Smooth muscle cell (in vitro differentiated cells): ENCODE measurements at regions not wholly inside any gene's neighbourhood (a gene's known extent, or its start where the extent isn't known, plus 50 kb on each side); places are given as distances from the start of the nearest gene placed in this dataset.
"Not testable (repeated sequence)": the region's sequence is repeated elsewhere in the genome, so short reads cannot be mapped to it uniquely, and the experiment has no call there.

Experiments used
- DNase-seq: peaks from one replicate; lab custom pipeline; 2025; ENCODE audit not compliant: unreplicated experiment; lab: John Stamatoyannopoulos, UW
- H2AFZ ChIP-seq: fragments of 200-600 bp; sonication (generic); 2 replicates; pipeline ENCODE4 v1.6.0; 2016; ENCODE audit warnings: antibody characterized with exemption, low read depth, mild to moderate bottlenecking
- H3F3A ChIP-seq: fragments of 200-600 bp; sonication (generic); 2 replicates; pipeline ENCODE4 v1.6.0; 2017; ENCODE audit warnings: antibody characterized with exemption, low read depth
- H3K27ac ChIP-seq: fragments of 200-600 bp; sonication (generic); 2 replicates; pipeline ENCODE4 v1.5.1; 2016; ENCODE audit warnings: low read depth, mild to moderate bottlenecking
- H3K27me3 ChIP-seq: fragments of 200-600 bp; sonication (generic); 2 replicates; pipeline ENCODE4 v1.6.1; 2016; ENCODE audit warnings: low read depth, mild to moderate bottlenecking
- H3K36me3 ChIP-seq: fragments of 200-600 bp; sonication (generic); 2 replicates; pipeline ENCODE4 v1.5.1; 2016; ENCODE audit warnings: low read depth
- H3K4me1 ChIP-seq: fragments of 200-600 bp; sonication (generic); 2 replicates; pipeline ENCODE4 v1.5.1; 2016; ENCODE audit warnings: low read depth
- H3K4me2 ChIP-seq: fragments of 200-600 bp; sonication (generic); 2 replicates; pipeline ENCODE4 v1.6.0; 2016; ENCODE audit warnings: mild to moderate bottlenecking
- H3K4me3 ChIP-seq: fragments of 200-600 bp; sonication (generic); 2 replicates; pipeline ENCODE4 v1.5.1; 2016; ENCODE audit warnings: mild to moderate bottlenecking
- H3K79me2 ChIP-seq: fragments of 200-600 bp; sonication (generic); 2 replicates; pipeline ENCODE4 v1.6.0; 2016; ENCODE audit warnings: low read depth, mild to moderate bottlenecking
- H3K9ac ChIP-seq: fragments of 200-600 bp; sonication (generic); 2 replicates; pipeline ENCODE4 v1.6.0; 2016; ENCODE audit warnings: low read depth
- H3K9me3 ChIP-seq: fragments of 200-600 bp; sonication (generic); replicated peaks from 2 replicates; pipeline ENCODE4 v1.5.1; 2016; ENCODE audit warnings: low read depth
- H4K20me1 ChIP-seq: fragments of 200-600 bp; sonication (generic); 2 replicates; pipeline ENCODE4 v1.6.0; 2016; ENCODE audit warnings: low read depth
- WGBS: methylation state at CpG from one replicate; pipeline ENCODE4 v1.1.7; 2016; ENCODE audit warnings: low lambda C conversion rate; 5-methylcytosine and 5-hydroxymethylcytosine counted together
- TF ChIP-seq, protein P1 (sequence below): fragments of 200-600 bp; sonication (generic); IDR thresholded peaks from 2 replicates; pipeline ENCODE4 v1.5.1; 2017; ENCODE audit warnings: borderline replicate concordance, mild to moderate bottlenecking, antibody characterized with exemption; ENCODE audit not compliant: insufficient read depth, poor library complexity, severe bottlenecking

DNA sequence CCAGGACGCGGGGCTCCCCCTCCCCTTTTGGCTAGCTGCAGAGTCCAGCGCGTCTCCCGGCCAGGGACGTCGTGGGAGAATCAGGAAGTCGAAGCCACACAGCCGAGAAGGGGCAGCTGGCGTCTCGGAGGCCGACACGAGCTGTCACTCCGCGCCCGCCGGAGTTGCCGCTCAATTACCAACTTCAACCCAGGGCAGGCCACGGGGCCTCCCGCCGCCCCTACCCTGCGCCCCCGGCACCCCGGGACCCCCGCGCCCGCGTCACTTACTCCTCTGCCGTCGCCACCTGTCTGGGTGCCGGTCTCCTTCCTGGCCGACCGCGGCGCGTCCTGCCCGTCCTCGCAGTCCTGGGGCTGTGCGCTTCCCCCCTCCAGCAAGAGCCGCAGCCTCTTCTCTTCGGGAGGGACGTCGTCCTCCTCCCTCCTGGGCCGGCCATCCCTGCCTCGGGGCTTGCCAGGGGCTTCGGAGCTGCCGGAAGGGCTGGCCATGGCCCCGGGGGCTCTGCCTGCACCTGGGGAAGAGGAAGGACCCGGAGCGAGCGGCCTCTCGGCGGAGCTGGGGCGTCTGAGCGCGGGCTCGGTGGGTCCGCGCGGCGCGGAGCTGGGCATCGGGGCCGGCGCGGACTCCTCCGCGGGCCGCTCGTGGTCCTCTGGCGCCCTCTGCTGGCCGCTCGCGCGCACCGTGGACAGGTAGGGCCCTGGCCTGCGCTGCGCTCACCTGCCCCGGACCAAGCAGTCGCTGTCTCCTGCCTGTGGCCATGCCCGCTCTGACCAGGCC lies 65.6 kb upstream of the CLEC6A start:
- H3F3A ChIP-seq, H3K9ac ChIP-seq, H3K27me3 ChIP-seq, H4K20me1 ChIP-seq, H3K79me2 ChIP-seq, H3K9me3 ChIP-seq, H3K36me3 ChIP-seq, H3K27ac ChIP-seq, H3K4me1 ChIP-seq: not testable (repeated sequence)
- H3K4me2 ChIP-seq: peak overlapping the region; percentile 94
- H3K4me3 ChIP-seq: peak overlapping the region; percentile 70
- WGBS: 2% methylated on average over 27 of the region's 81 CpGs
- peak overlapping the region; percentile 83 for H2AFZ ChIP-seq
- DNase-seq: peak; percentile 43
- TF ChIP-seq, protein P1, sequence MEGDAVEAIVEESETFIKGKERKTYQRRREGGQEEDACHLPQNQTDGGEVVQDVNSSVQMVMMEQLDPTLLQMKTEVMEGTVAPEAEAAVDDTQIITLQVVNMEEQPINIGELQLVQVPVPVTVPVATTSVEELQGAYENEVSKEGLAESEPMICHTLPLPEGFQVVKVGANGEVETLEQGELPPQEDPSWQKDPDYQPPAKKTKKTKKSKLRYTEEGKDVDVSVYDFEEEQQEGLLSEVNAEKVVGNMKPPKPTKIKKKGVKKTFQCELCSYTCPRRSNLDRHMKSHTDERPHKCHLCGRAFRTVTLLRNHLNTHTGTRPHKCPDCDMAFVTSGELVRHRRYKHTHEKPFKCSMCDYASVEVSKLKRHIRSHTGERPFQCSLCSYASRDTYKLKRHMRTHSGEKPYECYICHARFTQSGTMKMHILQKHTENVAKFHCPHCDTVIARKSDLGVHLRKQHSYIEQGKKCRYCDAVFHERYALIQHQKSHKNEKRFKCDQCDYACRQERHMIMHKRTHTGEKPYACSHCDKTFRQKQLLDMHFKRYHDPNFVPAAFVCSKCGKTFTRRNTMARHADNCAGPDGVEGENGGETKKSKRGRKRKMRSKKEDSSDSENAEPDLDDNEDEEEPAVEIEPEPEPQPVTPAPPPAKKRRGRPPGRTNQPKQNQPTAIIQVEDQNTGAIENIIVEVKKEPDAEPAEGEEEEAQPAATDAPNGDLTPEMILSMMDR: peak; percentile 90

DNA sequence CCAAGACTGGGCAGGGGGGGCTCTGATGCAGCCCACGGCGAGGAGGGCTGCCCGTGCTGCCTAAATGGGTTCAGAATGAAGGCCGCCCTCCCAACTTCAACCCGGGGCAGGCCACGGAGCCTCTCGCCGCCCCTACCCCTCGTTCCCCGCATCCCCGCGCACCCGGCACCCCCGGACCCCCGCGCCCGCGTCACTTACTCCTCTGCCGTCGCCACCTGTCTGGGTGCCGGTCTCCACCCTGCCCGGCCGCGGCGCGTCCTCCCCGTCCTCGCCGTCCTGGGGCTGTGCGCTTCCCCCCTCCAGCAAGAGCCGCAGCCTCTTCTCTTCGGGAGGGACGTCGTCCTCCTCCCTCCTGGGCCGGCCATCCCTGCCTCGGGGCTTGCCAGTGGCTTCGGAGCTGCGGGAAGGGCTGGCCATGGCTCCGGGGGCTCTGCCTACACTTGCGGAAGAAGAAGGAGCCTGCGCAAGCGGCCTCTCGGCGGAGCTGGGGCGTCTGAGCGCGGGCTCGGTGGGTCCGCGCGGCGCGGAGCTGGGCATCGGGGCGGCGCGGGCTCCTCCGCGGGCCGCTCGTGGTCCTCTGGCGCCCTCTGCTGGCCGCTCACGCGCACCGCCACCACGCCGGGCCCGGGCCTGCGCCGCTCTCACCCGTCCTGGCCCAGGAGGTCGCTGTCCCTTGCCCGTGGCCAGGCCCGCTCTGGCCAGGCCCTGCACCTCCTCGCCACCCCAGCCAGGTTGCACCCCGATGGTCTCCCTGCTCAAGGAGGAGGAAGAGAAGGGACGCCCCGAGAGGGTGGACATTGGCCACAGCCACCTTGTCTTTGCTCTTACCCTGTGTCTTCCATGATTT lies 59.3 kb upstream of the CLEC6A start:
- not testable (repeated sequence) for H3K27me3 ChIP-seq, H3K27ac ChIP-seq, H3K4me1 ChIP-seq, H3K9ac ChIP-seq, H3K36me3 ChIP-seq, H3K79me2 ChIP-seq, H3K9me3 ChIP-seq, H4K20me1 ChIP-seq, H3F3A ChIP-seq
- TF ChIP-seq, protein P1: peak; percentile 64
- DNase-seq: peak; percentile 35
- 5% methylated on average over 55 of the region's 79 CpGs for WGBS
- peak overlapping the region; percentile 89 for H3K4me2 ChIP-seq
- peak overlapping the region; percentile 85 for H2AFZ ChIP-seq
- H3K4me3 ChIP-seq: peak overlapping the region; percentile 62

DNA sequence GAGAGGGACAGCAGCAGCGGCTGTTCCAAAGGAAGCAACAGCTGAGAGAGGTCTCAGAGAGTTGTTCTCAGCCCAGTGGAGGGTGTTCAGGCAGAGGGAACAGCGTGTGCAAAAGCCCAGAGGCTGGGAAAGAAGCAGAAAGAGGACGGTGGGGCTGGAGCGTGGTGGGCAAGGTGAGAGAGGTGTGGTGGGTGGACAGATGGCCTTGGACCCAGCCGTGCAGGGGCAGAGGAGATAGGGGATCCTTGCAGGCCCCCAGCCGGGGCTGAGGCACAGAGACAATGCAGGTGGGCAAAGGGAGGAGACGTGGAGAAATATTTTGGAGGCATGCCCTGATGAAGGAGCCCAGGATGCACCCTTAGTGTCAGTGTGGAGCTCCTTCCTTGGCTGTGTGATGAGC lies 58.4 kb upstream of the CLEC6A start:
- not testable (repeated sequence) for H3K27ac ChIP-seq, H2AFZ ChIP-seq, H3K4me1 ChIP-seq, H3K4me2 ChIP-seq, H3K36me3 ChIP-seq, H3K4me3 ChIP-seq, H3K9ac ChIP-seq, H3K27me3 ChIP-seq, H3K79me2 ChIP-seq, H3F3A ChIP-seq, DNase-seq, H4K20me1 ChIP-seq, H3K9me3 ChIP-seq
- 78% methylated on average over 7 of the region's 7 CpGs for WGBS

DNA sequence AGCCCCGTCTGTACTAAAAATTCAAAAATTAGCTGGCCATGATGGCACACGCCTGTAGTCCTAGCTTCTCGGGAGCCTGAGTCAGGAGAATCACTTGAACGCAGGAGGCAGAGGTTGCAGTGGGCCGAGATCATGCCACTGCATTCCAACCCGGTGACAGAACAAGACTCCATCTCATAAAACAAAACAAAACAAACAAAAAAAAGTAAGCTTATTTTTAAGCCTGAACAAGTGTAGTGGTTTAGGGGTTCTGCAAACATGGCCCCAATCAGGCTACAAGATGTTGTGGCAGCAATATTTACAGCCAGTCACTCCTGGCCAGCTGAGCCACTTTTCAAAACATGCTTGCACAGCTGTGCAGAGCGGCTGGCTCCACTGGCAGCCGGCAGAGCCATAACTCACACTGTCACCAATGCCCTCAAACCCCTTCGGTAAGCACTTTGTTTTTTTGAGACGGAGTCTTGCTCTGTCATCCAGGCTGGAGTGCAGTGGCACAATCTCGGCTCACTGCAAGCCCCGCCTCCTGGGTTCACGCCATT lies 56.2 kb upstream of the CLEC6A start:
- H3K27ac ChIP-seq: peak overlapping the region; percentile 28
- H4K20me1 ChIP-seq, H2AFZ ChIP-seq, H3K4me3 ChIP-seq, H3K4me1 ChIP-seq, H3F3A ChIP-seq, H3K36me3 ChIP-seq, H3K79me2 ChIP-seq, H3K4me2 ChIP-seq, H3K9ac ChIP-seq, DNase-seq, H3K9me3 ChIP-seq, H3K27me3 ChIP-seq: not testable (repeated sequence)
- 29% methylated on average over 13 of the region's 13 CpGs for whole genome bisulfite sequencing

DNA sequence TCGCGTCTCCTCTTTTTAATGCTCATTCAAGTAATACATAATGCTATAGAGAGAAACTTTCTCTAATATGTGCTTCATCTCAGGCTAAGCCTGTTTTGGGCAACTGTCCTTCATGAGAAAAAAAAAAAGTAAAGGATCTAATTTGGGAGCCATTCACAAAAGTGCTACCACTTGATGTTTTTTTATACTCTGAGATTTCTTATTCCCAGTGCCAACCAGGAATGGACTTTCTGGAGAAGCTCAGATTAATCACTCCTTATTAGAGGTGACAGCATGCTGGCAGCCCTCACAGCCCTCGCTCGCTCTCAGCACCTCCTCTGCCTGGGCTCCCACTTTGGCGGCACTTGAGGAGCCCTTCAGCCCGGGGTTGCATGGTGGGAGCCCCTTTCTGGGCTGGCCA lies 51.9 kb upstream of the CLEC6A start:
- not testable (repeated sequence) for H2AFZ ChIP-seq, H3K27me3 ChIP-seq, H3K4me1 ChIP-seq, DNase-seq, H3K4me2 ChIP-seq, H3K79me2 ChIP-seq, H3K9me3 ChIP-seq, H3K27ac ChIP-seq, H4K20me1 ChIP-seq, H3K36me3 ChIP-seq, H3K4me3 ChIP-seq, H3F3A ChIP-seq, H3K9ac ChIP-seq
- WGBS: 89% methylated on average over 6 of the region's 6 CpGs

DNA sequence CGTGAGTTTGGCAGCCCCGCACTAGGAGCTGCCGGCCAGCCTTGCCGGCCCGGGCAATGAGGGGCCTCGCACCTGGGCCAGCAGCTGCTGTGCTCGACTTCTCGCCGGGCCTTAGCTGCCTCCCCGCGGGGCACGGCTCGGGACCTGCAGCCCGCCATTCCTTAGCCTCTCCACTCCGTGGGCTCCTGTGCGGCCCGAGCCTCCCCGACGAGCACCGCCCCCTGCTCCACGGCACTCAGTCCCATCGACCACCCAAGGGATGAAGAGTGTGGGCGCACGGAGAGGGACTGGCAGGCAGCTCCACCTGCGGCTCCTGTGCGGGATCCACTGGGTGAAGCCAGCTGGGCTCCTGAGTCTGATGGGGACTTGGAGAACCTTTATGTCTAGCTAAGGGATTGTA lies 51.4 kb upstream of the CLEC6A start:
- not testable (repeated sequence) for H3K4me3 ChIP-seq, H3K4me1 ChIP-seq, H3K36me3 ChIP-seq, H3K79me2 ChIP-seq, DNase-seq, H4K20me1 ChIP-seq, H2AFZ ChIP-seq, H3K9me3 ChIP-seq, H3F3A ChIP-seq, H3K9ac ChIP-seq, H3K27ac ChIP-seq, H3K27me3 ChIP-seq, H3K4me2 ChIP-seq
- 98% methylated on average over 20 of the region's 26 CpGs for WGBS
